ENCODE measurements at regions not wholly inside any gene's neighbourhood (a gene's known extent, or its start where the extent isn't known, plus 50 kb on each side); places are given as distances from the start of the nearest gene placed in this dataset.
"Not testable (repeated sequence)": the region's sequence is repeated elsewhere in the genome, so short reads cannot be mapped to it uniquely, and the experiment has no call there.

GRCh38 chr2:111496860-111497259 lies 376.1 kb downstream of the BCL2L11 start:
- ATAC-seq (replicated peaks in 1 of 4); H3K9me3 Mint-ChIP-seq; POLR2A ChIA-PET; H3K4me3 Mint-ChIP-seq; H3K36me3 ChIP-seq (ENCODE audit: control insufficient read depth in 2 of 2, extremely low read depth in 1 of 2, insufficient read depth in 1 of 2, low read length in 1 of 2); H3K27me3 Mint-ChIP-seq; H3K27me3 ChIP-seq (replicated peaks in 1 of 2; ENCODE audit: control insufficient read depth in 2 of 2, extremely low read depth in 1 of 2, insufficient read depth in 2 of 2, low read length in 1 of 2); H3K27ac ChIP-seq (ENCODE audit: low read length); CTCF ChIA-PET; H3K36me3 Mint-ChIP-seq; H3K27ac Mint-ChIP-seq; H3K4me3 ChIP-seq (ENCODE audit: control insufficient read depth in 1 of 2, extremely low read depth in 1 of 2, low read length in 1 of 2); H3K9me3 ChIP-seq; DNase-seq; H3K4me1 Mint-ChIP-seq: not testable (repeated sequence)
- peaks cover 0 to 11% of the 10 kb centered on the region in 2 experiments for H3K4me1 ChIP-seq (ENCODE audit: control insufficient read depth in 1 of 2, extremely low read depth in 1 of 2, insufficient read depth in 2 of 2, low read length in 2 of 2)
- no CpG with 5 or more reads among the region's 5 CpGs for WGBS (ENCODE audit: insufficient coverage)

GRCh38 chr2:111497270-111497669 lies 376.6 kb downstream of the BCL2L11 start:
- H3K9me3 ChIP-seq; H3K4me1 Mint-ChIP-seq; H3K27me3 Mint-ChIP-seq; H3K27ac ChIP-seq (ENCODE audit: low read length); H3K9me3 Mint-ChIP-seq; H3K4me3 Mint-ChIP-seq; DNase-seq; H3K36me3 ChIP-seq (ENCODE audit: control insufficient read depth in 2 of 2, extremely low read depth in 1 of 2, insufficient read depth in 1 of 2, low read length in 1 of 2); ATAC-seq (replicated peaks in 1 of 4); CTCF ChIA-PET; POLR2A ChIA-PET; H3K27me3 ChIP-seq (replicated peaks in 1 of 2; ENCODE audit: control insufficient read depth in 2 of 2, extremely low read depth in 1 of 2, insufficient read depth in 2 of 2, low read length in 1 of 2); H3K27ac Mint-ChIP-seq; H3K36me3 Mint-ChIP-seq; H3K4me3 ChIP-seq (ENCODE audit: control insufficient read depth in 1 of 2, extremely low read depth in 1 of 2, low read length in 1 of 2): not testable (repeated sequence)
- H3K4me1 ChIP-seq (ENCODE audit: control insufficient read depth in 1 of 2, extremely low read depth in 1 of 2, insufficient read depth in 2 of 2, low read length in 2 of 2): peaks cover 0 to 11% of the 10 kb centered on the region in 2 experiments
- no CpG with 5 or more reads among the region's 2 CpGs for WGBS (ENCODE audit: insufficient coverage)

GRCh38 chr2:111500536-111501062 lies 379.9 kb downstream of the BCL2L11 start:
- H3K27me3 ChIP-seq (replicated peaks in 1 of 2; ENCODE audit: control insufficient read depth in 2 of 2, extremely low read depth in 1 of 2, insufficient read depth in 2 of 2, low read length in 1 of 2); ATAC-seq (replicated peaks in 1 of 4); H3K27me3 Mint-ChIP-seq; H3K36me3 ChIP-seq (ENCODE audit: control insufficient read depth in 2 of 2, extremely low read depth in 1 of 2, insufficient read depth in 1 of 2, low read length in 1 of 2); H3K9me3 Mint-ChIP-seq; H3K27ac Mint-ChIP-seq; POLR2A ChIA-PET; H3K27ac ChIP-seq (ENCODE audit: low read length); H3K36me3 Mint-ChIP-seq; CTCF ChIA-PET; H3K4me3 ChIP-seq (ENCODE audit: control insufficient read depth in 1 of 2, extremely low read depth in 1 of 2, low read length in 1 of 2); H3K9me3 ChIP-seq; DNase-seq; H3K4me3 Mint-ChIP-seq; H3K4me1 ChIP-seq (ENCODE audit: control insufficient read depth in 1 of 2, extremely low read depth in 1 of 2, insufficient read depth in 2 of 2, low read length in 2 of 2); H3K4me1 Mint-ChIP-seq: not testable (repeated sequence)
- WGBS (ENCODE audit: insufficient coverage): no CpG with 5 or more reads among the region's 3 CpGs

- H3K9me3 ChIP-seq; H3K27ac Mint-ChIP-seq; H3K36me3 ChIP-seq (ENCODE audit: control insufficient read depth in 2 of 2, extremely low read depth in 1 of 2, insufficient read depth in 1 of 2, low read length in 1 of 2); ATAC-seq (replicated peaks in 1 of 4); H3K36me3 Mint-ChIP-seq; H3K4me1 ChIP-seq (ENCODE audit: control insufficient read depth in 1 of 2, extremely low read depth in 1 of 2, insufficient read depth in 2 of 2, low read length in 2 of 2); H3K4me3 Mint-ChIP-seq; DNase-seq; H3K4me3 ChIP-seq (ENCODE audit: control insufficient read depth in 1 of 2, extremely low read depth in 1 of 2, low read length in 1 of 2); H3K4me1 Mint-ChIP-seq; POLR2A ChIA-PET; H3K27me3 Mint-ChIP-seq; H3K27ac ChIP-seq (ENCODE audit: low read length); H3K27me3 ChIP-seq (replicated peaks in 1 of 2; ENCODE audit: control insufficient read depth in 2 of 2, extremely low read depth in 1 of 2, insufficient read depth in 2 of 2, low read length in 1 of 2); H3K9me3 Mint-ChIP-seq: not testable (repeated sequence)
- WGBS (ENCODE audit: insufficient coverage): no CpG with 5 or more reads among the region's 5 CpGs
- CTCF ChIA-PET: interaction anchor here in 1 of 2 donors (0.7 kb wide), 1 partner anchor 145 kb away, joined by 5 read pairs; no protein-coding TSS in a partner anchor
Observed at GRCh38 chr2:111503844-111504570, 380.0 kb downstream of the ANAPC1 start.

- ATAC-seq (replicated peaks in 1 of 4); H3K9me3 ChIP-seq; H3K36me3 Mint-ChIP-seq; H3K27me3 Mint-ChIP-seq; H3K27ac Mint-ChIP-seq; H3K4me3 ChIP-seq (ENCODE audit: control insufficient read depth in 1 of 2, extremely low read depth in 1 of 2, low read length in 1 of 2); H3K9me3 Mint-ChIP-seq; POLR2A ChIA-PET; H3K36me3 ChIP-seq (ENCODE audit: control insufficient read depth in 2 of 2, extremely low read depth in 1 of 2, insufficient read depth in 1 of 2, low read length in 1 of 2); H3K27me3 ChIP-seq (replicated peaks in 1 of 2; ENCODE audit: control insufficient read depth in 2 of 2, extremely low read depth in 1 of 2, insufficient read depth in 2 of 2, low read length in 1 of 2); H3K4me1 ChIP-seq (ENCODE audit: control insufficient read depth in 1 of 2, extremely low read depth in 1 of 2, insufficient read depth in 2 of 2, low read length in 2 of 2); DNase-seq; H3K4me3 Mint-ChIP-seq; H3K27ac ChIP-seq (ENCODE audit: low read length); H3K4me1 Mint-ChIP-seq: not testable (repeated sequence)
- no CpG with 5 or more reads among the region's 2 CpGs for WGBS (ENCODE audit: insufficient coverage)
- CTCF ChIA-PET: interaction anchor here in 1 of 2 donors (0.7 kb wide), 1 partner anchor 144 kb away, joined by 5 read pairs; no protein-coding TSS in a partner anchor
Observed at GRCh38 chr2:111504571-111504942, 379.4 kb downstream of the ANAPC1 start.

GRCh38 chr2:111505267-111505666 lies 378.7 kb downstream of the ANAPC1 start:
- H3K27me3 Mint-ChIP-seq; H3K27ac Mint-ChIP-seq; H3K4me3 ChIP-seq (ENCODE audit: control insufficient read depth in 1 of 2, extremely low read depth in 1 of 2, low read length in 1 of 2); H3K9me3 ChIP-seq; POLR2A ChIA-PET; H3K4me1 ChIP-seq (ENCODE audit: control insufficient read depth in 1 of 2, extremely low read depth in 1 of 2, insufficient read depth in 2 of 2, low read length in 2 of 2); H3K36me3 ChIP-seq (ENCODE audit: control insufficient read depth in 2 of 2, extremely low read depth in 1 of 2, insufficient read depth in 1 of 2, low read length in 1 of 2); ATAC-seq (replicated peaks in 1 of 4); H3K27me3 ChIP-seq (replicated peaks in 1 of 2; ENCODE audit: control insufficient read depth in 2 of 2, extremely low read depth in 1 of 2, insufficient read depth in 2 of 2, low read length in 1 of 2); H3K9me3 Mint-ChIP-seq; H3K4me1 Mint-ChIP-seq; DNase-seq; CTCF ChIA-PET; H3K27ac ChIP-seq (ENCODE audit: low read length); H3K4me3 Mint-ChIP-seq; H3K36me3 Mint-ChIP-seq: not testable (repeated sequence)
- WGBS (ENCODE audit: insufficient coverage): 100% methylated on average over 1 of the region's 5 CpGs

- H3K9me3 ChIP-seq; H3K36me3 Mint-ChIP-seq; DNase-seq; H3K27ac Mint-ChIP-seq; H3K9me3 Mint-ChIP-seq; H3K27ac ChIP-seq (ENCODE audit: low read length); H3K4me1 Mint-ChIP-seq; H3K27me3 ChIP-seq (replicated peaks in 1 of 2; ENCODE audit: control insufficient read depth in 2 of 2, extremely low read depth in 1 of 2, insufficient read depth in 2 of 2, low read length in 1 of 2); CTCF ChIA-PET; POLR2A ChIA-PET; H3K4me1 ChIP-seq (ENCODE audit: control insufficient read depth in 1 of 2, extremely low read depth in 1 of 2, insufficient read depth in 2 of 2, low read length in 2 of 2); H3K36me3 ChIP-seq (ENCODE audit: control insufficient read depth in 2 of 2, extremely low read depth in 1 of 2, insufficient read depth in 1 of 2, low read length in 1 of 2); H3K27me3 Mint-ChIP-seq; H3K4me3 Mint-ChIP-seq; H3K4me3 ChIP-seq (ENCODE audit: control insufficient read depth in 1 of 2, extremely low read depth in 1 of 2, low read length in 1 of 2): not testable (repeated sequence)
- WGBS (ENCODE audit: insufficient coverage): 17% methylated on average over 1 of the region's 5 CpGs
- peak in 3 of 4 experiments; percentile 23 to 53 (median 50) for ATAC-seq (replicated peaks in 1 of 4)
Observed at GRCh38 chr2:111506936-111507335, 377.1 kb downstream of the ANAPC1 start.

All from T-cell (primary cell).